ENCODE measurements at regions not wholly inside any gene's neighbourhood (a gene's known extent, or its start where the extent isn't known, plus 50 kb on each side); places are given as distances from the start of the nearest gene placed in this dataset.

- TF ChIP-seq POLR2A (IDR thresholded peaks at IDR 0.05) (no peak), CTCF (IDR thresholded peaks at IDR 0.05) (no peak)
Measured at GRCh38 chr15:70190965-70191364, 93.2 kb upstream of the TLE3 start.
